ENCODE measurements at regions not wholly inside any gene's neighbourhood (a gene's known extent, or its start where the extent isn't known, plus 50 kb on each side); places are given as distances from the start of the nearest gene placed in this dataset.
"Not testable (repeated sequence)": the region's sequence is repeated elsewhere in the genome, so short reads cannot be mapped to it uniquely, and the experiment has no call there.

DNA sequence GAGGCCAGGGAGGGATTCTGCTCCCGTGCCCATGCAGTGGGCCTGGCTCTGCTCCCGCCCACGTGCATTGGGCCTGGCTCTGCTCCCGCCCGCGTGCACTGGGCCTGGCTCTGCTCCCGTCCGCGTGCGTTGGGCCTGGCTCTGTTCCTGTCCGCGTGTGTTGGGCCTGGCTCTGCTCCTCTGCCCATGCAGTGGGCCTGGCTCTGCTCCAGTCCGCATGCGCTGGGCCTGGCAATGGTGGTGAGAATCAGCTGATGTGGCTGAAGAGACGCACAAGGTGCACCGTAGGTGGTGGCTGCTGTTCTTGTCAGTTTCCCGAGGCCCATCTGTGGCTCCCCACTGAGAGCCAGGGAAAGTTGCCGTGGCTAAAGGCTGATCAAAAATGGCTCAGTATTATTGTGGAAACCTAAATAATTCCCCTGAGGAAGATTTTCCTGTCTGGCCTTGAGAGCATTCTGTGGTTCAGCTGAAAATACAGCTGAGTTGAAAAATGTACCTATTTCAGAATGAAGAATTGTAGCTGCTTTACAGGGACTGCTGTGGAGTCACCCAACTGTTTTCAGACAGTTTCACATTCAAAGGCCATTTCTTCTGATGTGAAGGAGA, 572.4 kb downstream of the GLRX3 start:
- H3K9me3 Mint-ChIP-seq: no peaks in the 10 kb centered on the region
- ATAC-seq (no peak), DNase-seq (no peak)
- no peaks in the 10 kb centered on the region for H3K27me3 Mint-ChIP-seq
- no peaks in the 10 kb centered on the region for H3K36me3 Mint-ChIP-seq (ENCODE audit: low read depth)
- H3K4me3 Mint-ChIP-seq: no peak overlapping the region
- H3K4me1 Mint-ChIP-seq: no peaks in the 10 kb centered on the region
- no peak overlapping the region for H3K27ac Mint-ChIP-seq

DNA sequence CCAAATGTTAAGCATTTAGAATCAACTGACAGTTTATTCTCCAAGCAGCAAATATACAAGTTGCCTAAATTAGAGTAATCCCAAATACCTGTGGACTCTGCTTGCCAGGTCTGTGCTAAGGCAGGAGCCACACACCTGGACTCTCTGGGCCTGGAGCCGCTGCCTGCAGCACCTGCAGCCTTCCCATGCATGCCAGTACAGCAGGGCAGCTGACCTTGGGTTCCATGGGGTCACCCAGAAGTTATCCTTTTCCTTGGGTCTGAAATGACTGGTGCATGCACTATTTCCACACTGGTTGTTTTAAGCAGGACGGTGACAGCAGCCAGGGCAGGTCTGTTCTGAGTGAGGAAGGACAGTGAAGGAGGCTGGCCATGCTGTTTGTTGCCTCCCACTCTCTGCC, 573.2 kb downstream of the GLRX3 start:
- Mint-ChIP-seq H3K9me3 (no peaks in the 10 kb centered on the region), H3K4me3 (no peak overlapping the region), H3K4me1 (no peaks in the 10 kb centered on the region), H3K27ac (no peak overlapping the region), H3K27me3 (no peaks in the 10 kb centered on the region), H3K36me3 (ENCODE audit: low read depth) (no peaks in the 10 kb centered on the region)
- ATAC-seq: no peak
- no peak for DNase-seq

DNA sequence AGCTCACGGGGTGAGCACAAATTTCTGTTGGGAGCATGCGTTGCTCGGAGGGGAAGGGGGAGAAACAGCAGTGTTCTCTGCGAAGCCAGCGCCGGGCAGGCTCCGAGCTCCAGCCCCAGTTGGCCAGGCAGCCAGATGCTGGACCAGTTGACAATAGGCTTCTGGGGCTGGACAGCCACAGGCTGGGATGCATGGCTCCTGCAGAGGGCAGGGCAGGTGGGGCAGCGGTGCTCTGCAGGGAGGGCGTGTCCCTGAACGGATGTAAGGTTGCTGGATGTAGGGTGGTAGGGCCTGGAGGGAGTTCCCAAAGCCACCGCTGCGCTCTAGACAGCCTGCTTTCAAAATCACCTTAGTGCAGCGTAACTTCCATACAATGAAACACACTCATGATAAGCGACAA, 574.9 kb downstream of the GLRX3 start:
- no peak overlapping the region for H3K27ac Mint-ChIP-seq
- DNase-seq: no peak
- H3K4me3 Mint-ChIP-seq: no peak overlapping the region
- H3K9me3 Mint-ChIP-seq: no peaks in the 10 kb centered on the region
- no peaks in the 10 kb centered on the region for H3K4me1 Mint-ChIP-seq
- no peaks in the 10 kb centered on the region for H3K27me3 Mint-ChIP-seq
- no peaks in the 10 kb centered on the region for H3K36me3 Mint-ChIP-seq (ENCODE audit: low read depth)
- no peak for ATAC-seq

DNA sequence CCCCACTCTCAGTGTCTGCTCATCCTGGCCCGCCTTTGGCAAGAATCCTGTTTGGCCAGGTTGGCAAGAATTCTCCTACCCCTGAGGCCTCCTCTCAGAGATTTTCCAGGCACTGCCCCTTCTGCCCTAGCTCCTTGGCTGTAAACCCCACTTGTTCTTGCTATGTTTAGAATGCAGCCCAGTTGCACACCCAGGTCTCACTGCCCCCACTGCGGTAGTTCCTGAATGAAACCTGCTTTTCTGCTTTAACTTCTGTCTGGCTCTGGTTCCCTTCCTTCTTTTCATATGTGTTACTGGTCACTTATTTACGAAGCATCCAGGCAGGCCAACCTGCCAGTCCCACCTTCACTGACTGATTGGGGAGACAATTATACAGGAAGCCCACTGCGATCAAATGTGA, 576.9 kb downstream of the GLRX3 start:
- Mint-ChIP-seq H3K4me3 (no peak overlapping the region), H3K27ac (no peak overlapping the region), H3K36me3 (ENCODE audit: low read depth) (no peaks in the 10 kb centered on the region), H3K27me3 (peaks cover 1% of the 10 kb centered on the region), H3K9me3 (no peaks in the 10 kb centered on the region), H3K4me1 (no peaks in the 10 kb centered on the region)
- DNase-seq: no peak
- no peak for ATAC-seq

DNA sequence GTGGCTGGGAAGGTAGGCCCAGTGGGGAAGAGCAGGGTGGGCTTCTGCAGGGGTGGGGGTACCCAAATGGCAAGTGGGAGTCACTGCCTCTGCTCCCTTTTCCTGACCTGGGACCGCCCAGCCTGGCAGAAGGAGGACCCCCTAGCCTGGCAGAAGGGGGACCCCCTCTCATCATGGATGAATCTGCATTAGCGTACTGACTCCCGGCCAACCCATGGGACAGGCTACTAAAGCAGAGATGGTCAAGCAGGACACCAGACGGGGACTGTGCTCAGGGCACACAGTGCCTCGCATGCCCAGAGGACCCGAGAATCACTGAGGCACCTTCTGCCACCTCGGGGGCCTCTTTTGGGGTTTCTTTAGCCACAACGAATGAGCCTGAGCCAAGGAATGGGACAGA, 577.5 kb downstream of the GLRX3 start:
- DNase-seq (no peak), ATAC-seq (no peak)
- H3K27ac Mint-ChIP-seq: no peak overlapping the region
- H3K36me3 Mint-ChIP-seq (ENCODE audit: low read depth): no peaks in the 10 kb centered on the region
- no peaks in the 10 kb centered on the region for H3K9me3 Mint-ChIP-seq
- no peak overlapping the region for H3K4me3 Mint-ChIP-seq
- H3K4me1 Mint-ChIP-seq: no peaks in the 10 kb centered on the region
- peaks cover 1% of the 10 kb centered on the region for H3K27me3 Mint-ChIP-seq

DNA sequence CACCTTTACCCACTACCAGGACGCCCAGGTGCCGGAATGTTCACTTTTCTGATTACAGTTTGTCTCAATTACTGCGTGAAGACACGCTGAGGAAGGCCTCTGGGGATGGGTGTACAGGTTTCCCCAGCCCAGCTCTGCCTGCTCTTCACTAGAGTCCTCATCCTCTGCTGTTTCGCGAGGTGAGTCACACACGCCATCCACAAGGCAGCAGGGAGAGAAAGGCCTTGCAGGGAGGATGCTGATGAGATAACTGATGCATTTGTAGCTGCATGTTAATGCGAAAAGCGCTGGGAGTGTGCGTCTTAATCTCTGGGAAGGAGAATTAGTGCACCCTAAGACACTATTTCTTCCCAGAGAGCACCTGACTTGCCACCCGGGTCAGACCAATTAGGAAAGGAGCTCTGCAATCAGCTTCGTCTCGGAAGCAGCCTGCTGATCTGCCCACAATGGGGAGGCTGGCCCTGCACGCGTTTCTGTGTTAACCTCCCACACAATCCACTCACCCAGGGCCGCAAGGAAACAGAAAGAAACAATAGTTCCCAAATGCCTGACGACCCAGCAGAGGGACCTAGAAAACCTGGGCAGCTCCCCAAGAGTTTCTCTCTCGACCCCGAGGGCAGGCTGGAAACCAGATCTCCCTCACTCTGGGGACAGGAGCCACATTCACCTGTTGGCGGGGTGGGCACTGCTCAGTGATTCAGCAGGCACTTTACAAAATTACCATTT, 578.7 kb downstream of the GLRX3 start:
- H3K36me3 Mint-ChIP-seq (ENCODE audit: low read depth): no peaks in the 10 kb centered on the region
- no peak overlapping the region for H3K4me3 Mint-ChIP-seq

DNA sequence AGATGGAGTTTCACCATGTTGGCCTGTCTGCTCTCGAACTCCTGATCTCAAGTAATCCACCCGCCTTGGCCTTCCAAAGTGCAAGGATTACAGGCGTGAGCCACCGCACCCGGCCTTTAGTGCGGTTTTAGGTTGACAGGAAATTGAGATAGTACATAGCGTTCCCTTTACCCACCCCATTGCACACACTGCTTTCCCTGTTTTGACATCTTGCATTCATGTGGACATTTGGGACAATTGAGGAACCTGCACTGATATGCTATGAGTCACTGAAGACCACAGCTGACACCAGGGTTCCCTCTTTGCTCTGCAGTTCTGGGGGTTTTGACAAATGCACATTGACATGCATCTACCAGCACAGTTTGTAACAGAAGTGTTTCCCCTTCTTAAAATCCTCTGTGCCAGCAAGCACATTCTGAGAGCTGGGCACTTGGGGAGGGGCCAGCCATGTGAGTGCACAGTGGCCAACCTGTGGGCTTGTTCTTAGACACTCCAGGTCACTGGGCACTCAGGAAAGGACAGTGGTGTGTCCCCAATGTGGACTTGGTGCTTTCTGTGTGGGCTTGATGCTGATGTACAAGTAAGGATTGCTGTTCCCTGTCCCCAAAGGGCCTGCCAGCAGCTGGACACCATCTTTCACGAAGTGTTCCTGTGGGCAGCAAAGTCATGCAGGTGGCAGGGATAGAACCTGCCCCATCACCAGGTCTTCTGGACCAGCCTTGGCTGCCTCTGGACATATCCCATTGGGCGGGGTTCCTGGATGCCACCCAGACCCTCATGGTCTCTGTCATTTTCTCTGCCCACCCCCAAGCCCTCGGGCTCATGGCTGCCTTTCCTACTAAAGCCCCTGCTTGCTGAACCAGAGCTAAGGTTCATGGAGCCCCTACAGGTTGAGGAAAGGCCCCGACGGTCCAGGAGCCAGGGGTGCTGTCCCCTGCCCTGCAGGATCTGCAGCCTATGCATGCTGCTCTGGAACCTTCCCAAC, 579.8 kb downstream of the GLRX3 start:
- no peak for DNase-seq
- no peak for ATAC-seq
- H3K9me3 Mint-ChIP-seq: no peaks in the 10 kb centered on the region
- H3K27ac Mint-ChIP-seq: no peak overlapping the region
- H3K27me3 Mint-ChIP-seq: peaks cover 1% of the 10 kb centered on the region
- H3K4me1 Mint-ChIP-seq: no peaks in the 10 kb centered on the region
- H3K4me3 Mint-ChIP-seq: no peak overlapping the region
- H3K36me3 Mint-ChIP-seq (ENCODE audit: low read depth): no peaks in the 10 kb centered on the region

More for the DNA sequence above, 578.7 kb downstream of the GLRX3 start:
- Mint-ChIP-seq H3K4me1 (no peaks in the 10 kb centered on the region), H3K9me3 (no peaks in the 10 kb centered on the region), H3K27ac (no peak overlapping the region), H3K27me3 (peaks cover 1% of the 10 kb centered on the region)
- DNase-seq (no peak), ATAC-seq (no peak)

DNA sequence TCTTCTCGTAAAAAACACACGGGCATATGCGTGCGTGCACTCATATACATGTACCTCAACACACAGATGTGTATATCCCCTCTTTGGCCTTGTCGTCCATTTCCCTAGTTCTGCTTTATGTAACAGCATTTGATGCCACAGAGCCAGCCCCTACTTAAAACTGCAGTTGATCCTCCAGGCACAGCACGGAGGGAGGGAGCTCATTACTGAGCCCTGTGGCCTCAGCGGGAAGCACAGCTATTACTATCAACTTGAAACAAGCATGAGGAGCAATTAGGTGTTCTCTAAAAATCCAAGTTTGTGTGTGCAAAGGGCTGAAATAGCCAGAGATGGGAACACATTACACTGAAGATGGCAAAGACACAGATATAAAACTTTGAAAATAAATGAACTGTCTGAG, 580.9 kb downstream of the GLRX3 start:
- H3K9me3 Mint-ChIP-seq: no peaks in the 10 kb centered on the region
- H3K4me1 Mint-ChIP-seq: no peaks in the 10 kb centered on the region
- DNase-seq (no peak), ATAC-seq (no peak)
- no peaks in the 10 kb centered on the region for H3K36me3 Mint-ChIP-seq (ENCODE audit: low read depth)
- H3K27me3 Mint-ChIP-seq: peaks cover 1% of the 10 kb centered on the region
- H3K4me3 Mint-ChIP-seq: no peak overlapping the region
- no peak overlapping the region for H3K27ac Mint-ChIP-seq

DNA sequence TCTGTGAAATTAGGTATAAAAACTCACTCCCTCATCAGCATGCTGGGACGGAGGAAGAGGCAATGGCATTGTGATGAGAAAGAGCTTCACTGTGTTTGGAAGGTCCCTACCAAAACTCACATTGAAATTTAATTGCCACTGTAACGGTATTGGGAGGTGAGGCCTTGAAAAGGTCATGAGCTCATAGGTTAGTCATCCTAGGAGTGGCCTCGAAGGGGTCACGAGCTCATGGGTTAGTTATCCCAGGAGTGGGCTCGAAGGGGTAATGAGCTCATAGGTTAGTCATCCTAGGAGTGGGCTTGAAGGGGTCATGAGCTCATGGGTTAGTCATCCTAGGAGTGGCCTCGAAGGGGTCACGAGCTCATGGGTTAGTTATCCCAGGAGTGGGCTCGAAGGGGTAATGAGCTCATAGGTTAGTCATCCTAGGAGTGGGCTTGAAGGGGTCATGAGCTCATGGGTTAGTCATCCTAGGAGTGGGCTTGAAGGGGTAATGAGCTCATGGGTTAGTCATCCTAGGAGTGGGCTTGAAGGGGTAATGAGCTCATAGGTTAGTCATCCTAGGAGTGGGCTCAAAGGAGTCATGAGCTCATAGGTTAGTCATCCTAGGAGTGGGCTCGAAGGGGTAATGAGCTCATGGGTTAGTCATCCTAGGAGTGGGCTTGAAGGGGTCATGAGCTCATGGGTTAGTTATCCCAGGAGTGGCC, 582.7 kb downstream of the GLRX3 start:
- H3K4me1 Mint-ChIP-seq; H3K9me3 Mint-ChIP-seq; DNase-seq; H3K36me3 Mint-ChIP-seq (ENCODE audit: low read depth); H3K27ac Mint-ChIP-seq; H3K27me3 Mint-ChIP-seq; H3K4me3 Mint-ChIP-seq; ATAC-seq: not testable (repeated sequence)

DNA sequence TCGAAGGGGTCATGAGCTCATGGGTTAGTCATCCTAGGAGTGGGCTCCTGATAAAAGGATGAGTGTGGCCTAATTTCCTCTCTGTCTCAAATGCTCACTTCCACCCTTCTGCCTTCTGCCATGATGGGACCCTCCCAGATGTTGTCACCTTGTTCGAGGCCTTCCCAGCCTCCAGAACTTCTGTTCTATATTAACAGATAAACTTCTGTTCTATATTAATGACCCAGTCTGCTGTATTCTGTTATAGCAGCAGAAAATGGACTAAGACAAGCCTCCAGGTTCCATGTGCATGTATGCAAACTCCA, 583.2 kb downstream of the GLRX3 start:
- no peak for ATAC-seq
- H3K9me3 Mint-ChIP-seq: no peaks in the 10 kb centered on the region
- H3K27ac Mint-ChIP-seq: no peak overlapping the region
- no peak overlapping the region for H3K4me3 Mint-ChIP-seq
- no peaks in the 10 kb centered on the region for H3K4me1 Mint-ChIP-seq
- H3K27me3 Mint-ChIP-seq: peaks cover 1% of the 10 kb centered on the region
- no peaks in the 10 kb centered on the region for H3K36me3 Mint-ChIP-seq (ENCODE audit: low read depth)
- no peak for DNase-seq

DNA sequence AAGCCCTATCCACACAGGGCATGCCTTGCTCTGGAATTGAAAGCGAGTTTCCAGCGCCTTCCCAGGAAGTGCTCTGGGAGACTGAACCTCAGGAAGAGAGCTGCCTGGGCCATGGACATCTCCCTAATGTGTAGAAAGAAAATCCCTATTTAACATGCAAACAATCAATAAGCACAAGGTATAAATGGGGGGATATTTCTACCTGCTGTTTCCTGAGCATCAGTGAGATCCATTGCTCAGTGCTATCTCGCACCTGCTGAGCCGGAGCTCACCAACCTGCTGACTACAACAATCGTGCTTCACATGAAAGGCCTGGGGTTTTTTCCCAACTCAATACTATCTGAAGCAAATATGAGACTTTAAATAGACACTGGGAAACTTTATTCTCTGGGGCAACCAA, 584.0 kb downstream of the GLRX3 start:
- no peaks in the 10 kb centered on the region for H3K4me1 Mint-ChIP-seq
- no peak overlapping the region for H3K4me3 Mint-ChIP-seq
- H3K9me3 Mint-ChIP-seq: no peaks in the 10 kb centered on the region
- no peak for DNase-seq
- H3K27ac Mint-ChIP-seq: no peak overlapping the region
- H3K36me3 Mint-ChIP-seq (ENCODE audit: low read depth): no peaks in the 10 kb centered on the region
- ATAC-seq: no peak
- H3K27me3 Mint-ChIP-seq: peaks cover 1% of the 10 kb centered on the region

DNA sequence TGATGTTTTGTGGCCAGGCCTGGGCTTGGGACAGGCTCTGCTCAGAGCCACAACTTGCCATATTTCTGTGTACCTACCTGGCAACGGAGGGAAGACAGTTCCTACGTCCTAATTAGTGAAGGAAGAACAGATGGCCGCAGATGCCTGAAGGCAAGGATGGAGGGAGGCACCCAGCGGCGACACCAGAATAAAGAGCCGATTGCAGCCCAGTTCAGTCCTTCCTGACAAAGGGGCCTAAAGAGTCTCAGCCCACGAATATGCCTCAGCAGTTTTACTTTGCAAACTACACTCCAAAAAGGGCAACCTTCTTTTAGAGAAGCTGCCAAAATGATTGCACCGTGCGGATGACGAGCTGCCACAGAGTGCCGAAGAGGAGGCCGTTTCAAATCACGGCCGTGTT, 585.8 kb downstream of the GLRX3 start:
- no peak for DNase-seq
- no peaks in the 10 kb centered on the region for H3K36me3 Mint-ChIP-seq (ENCODE audit: low read depth)
- H3K4me3 Mint-ChIP-seq: no peak overlapping the region
- ATAC-seq: no peak
- H3K27me3 Mint-ChIP-seq: peaks cover 1% of the 10 kb centered on the region
- H3K4me1 Mint-ChIP-seq: no peaks in the 10 kb centered on the region
- no peaks in the 10 kb centered on the region for H3K9me3 Mint-ChIP-seq
- no peak overlapping the region for H3K27ac Mint-ChIP-seq

DNA sequence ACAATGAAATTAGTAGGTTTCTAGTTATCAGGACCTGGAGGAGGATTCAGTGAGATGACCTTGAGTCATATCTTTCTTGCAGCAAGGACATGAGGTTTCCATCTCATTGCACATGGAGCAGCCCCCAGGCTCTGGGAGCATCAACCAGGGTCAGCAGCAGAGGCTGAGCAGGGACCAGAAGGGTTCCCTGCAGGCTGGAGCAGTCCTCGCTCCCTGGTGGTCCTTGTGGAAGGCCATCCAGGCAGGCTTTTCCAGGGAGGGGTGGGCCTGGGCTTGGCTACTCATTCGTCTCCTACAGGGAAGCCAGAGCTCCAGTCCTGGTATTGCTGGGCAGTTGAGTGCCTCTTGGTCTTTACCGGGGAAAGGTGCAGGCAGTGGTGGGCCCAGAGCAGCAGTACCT, 587.5 kb downstream of the GLRX3 start:
- no peaks in the 10 kb centered on the region for H3K9me3 Mint-ChIP-seq
- DNase-seq (no peak), ATAC-seq (no peak)
- H3K36me3 Mint-ChIP-seq (ENCODE audit: low read depth): no peaks in the 10 kb centered on the region
- H3K27ac Mint-ChIP-seq: no peak overlapping the region
- H3K4me1 Mint-ChIP-seq: no peaks in the 10 kb centered on the region
- H3K27me3 Mint-ChIP-seq: no peaks in the 10 kb centered on the region
- H3K4me3 Mint-ChIP-seq: no peak overlapping the region

DNA sequence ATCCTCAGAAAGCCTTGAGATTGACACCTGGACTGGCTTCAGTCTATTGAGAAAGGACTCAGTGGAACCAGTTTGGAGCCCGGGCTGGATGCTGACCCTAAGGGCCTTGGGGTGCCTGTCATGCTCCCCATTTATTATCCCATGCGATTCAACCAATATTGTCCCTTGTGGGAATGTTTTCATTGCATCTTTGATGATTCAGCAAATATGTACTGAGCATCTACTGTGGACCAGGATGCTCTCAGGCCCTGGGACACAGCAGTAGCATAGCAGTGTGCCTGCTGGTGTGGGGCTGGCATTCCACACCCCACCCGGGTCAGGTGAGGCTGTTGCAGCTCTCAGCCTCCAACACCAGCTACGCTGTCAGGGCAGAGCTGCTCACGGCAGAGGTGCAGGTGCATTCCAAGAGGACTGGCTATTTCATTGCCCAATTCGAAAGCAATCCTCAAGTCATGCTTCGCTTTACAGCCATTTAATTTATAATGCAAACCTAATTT, 586.0 kb downstream of the TCERG1L start:
- Mint-ChIP-seq H3K36me3 (ENCODE audit: low read depth) (no peaks in the 10 kb centered on the region), H3K4me3 (no peak overlapping the region), H3K27ac (no peak overlapping the region), H3K9me3 (no peaks in the 10 kb centered on the region), H3K27me3 (no peaks in the 10 kb centered on the region), H3K4me1 (no peaks in the 10 kb centered on the region)
- ATAC-seq (no peak), DNase-seq (no peak)
